Sciatic nerve (tissue), 2 donors: ENCODE measurements at regions not wholly inside any gene's neighbourhood (a gene's known extent, or its start where the extent isn't known, plus 50 kb on each side); places are given as distances from the start of the nearest gene placed in this dataset.

Experiments
- ATAC-seq: fragments of 200-7000 bp; cut with Tn5 transposase; one replicate; pipeline ENCODE4 v1.9.1; 2020; ENCODE audit warnings: mild to moderate bottlenecking, moderate library complexity
- DNase-seq: peaks from one replicate; pipeline ENCODE4 v3.0.0-alpha.2; 2020; ENCODE audit warnings: low spot score
- intact Hi-C: fragments of 100-400 bp; cut with DNase I; formaldehyde crosslinking; loops from one replicate; pipeline ENCODE4 v1.14.2; 2022
- donor health status: DM: no; HTN: no; CAD: no.
- donor health status: DM: no; HTN: no; CAD: no.

- ATAC-seq (no peak), DNase-seq (no peak)
- intact Hi-C loops, result no loop called here
Observed at GRCh38 chr16:8237452-8237851, 352.9 kb downstream of the TMEM114 start.

GRCh38 chr16:8236816-8237215 lies 353.5 kb downstream of the TMEM114 start:
- DNase-seq, result no peak
- intact Hi-C loops, result no loop called here
- no peak for ATAC-seq

GRCh38 chr16:8230497-8230896 lies 359.8 kb downstream of the TMEM114 start:
- no peak for DNase-seq
- ATAC-seq, result no peak
- intact Hi-C loops, result no loop called here

- intact Hi-C loops, result no loop called here
- ATAC-seq (no peak), DNase-seq (no peak)
Observed at GRCh38 chr16:8229011-8229520, 361.2 kb downstream of the TMEM114 start.

GRCh38 chr16:8217201-8217600 lies 373.1 kb downstream of the TMEM114 start:
- ATAC-seq, result no peak
- intact Hi-C loops, result no loop called here
- DNase-seq, result no peak

GRCh38 chr16:8204769-8205168 lies 385.5 kb downstream of the TMEM114 start:
- DNase-seq (no peak), ATAC-seq (no peak)
- intact Hi-C loops, result no loop called here

GRCh38 chr16:8204096-8204495 lies 386.2 kb downstream of the TMEM114 start:
- no peak for ATAC-seq
- DNase-seq, result no peak
- intact Hi-C loops, result no loop called here

- ATAC-seq (no peak), DNase-seq (no peak)
- intact Hi-C loops, result no loop called here
Observed at GRCh38 chr16:8203101-8203500, 387.2 kb downstream of the TMEM114 start.

- ATAC-seq (no peak), DNase-seq (no peak)
- intact Hi-C loops, result no loop called here
Observed at GRCh38 chr16:8200839-8201238, 389.5 kb downstream of the TMEM114 start.

GRCh38 chr16:8199390-8199789 lies 390.9 kb downstream of the TMEM114 start:
- intact Hi-C loops, result no loop called here
- DNase-seq, result no peak
- no peak for ATAC-seq

- intact Hi-C loops, result no loop called here
- ATAC-seq (no peak), DNase-seq (no peak)
Observed at GRCh38 chr16:8194794-8195193, 395.5 kb downstream of the TMEM114 start.

GRCh38 chr16:8188841-8189240 lies 401.5 kb downstream of the TMEM114 start:
- no peak for DNase-seq
- intact Hi-C loops, result no loop called here

GRCh38 chr16:8187782-8188372 lies 402.4 kb downstream of the TMEM114 start:
- intact Hi-C loops, result no loop called here
- no peak for DNase-seq
- no peak for ATAC-seq

More at GRCh38 chr16:8188841-8189240, 401.5 kb downstream of the TMEM114 start:
- ATAC-seq, result no peak

GRCh38 chr16:8184854-8185253 lies 405.5 kb downstream of the TMEM114 start:
- DNase-seq (no peak), ATAC-seq (no peak)
- intact Hi-C loops, result no loop called here

- intact Hi-C loops, result no loop called here
- ATAC-seq (no peak), DNase-seq (no peak)
Observed at GRCh38 chr16:8183176-8184099, 406.9 kb downstream of the TMEM114 start.

GRCh38 chr16:8182761-8183160 lies 407.6 kb downstream of the TMEM114 start:
- ATAC-seq (no peak), DNase-seq (no peak)
- intact Hi-C loops, result no loop called here

GRCh38 chr16:8179615-8180014 lies 410.7 kb downstream of the TMEM114 start:
- DNase-seq (no peak), ATAC-seq (no peak)
- intact Hi-C loops, result no loop called here

- no peak for ATAC-seq
- intact Hi-C loops, result no loop called here
- no peak for DNase-seq
Observed at GRCh38 chr16:8178271-8178670, 412.0 kb downstream of the TMEM114 start.

- intact Hi-C loops, result no loop called here
- DNase-seq (no peak), ATAC-seq (no peak)
Observed at GRCh38 chr16:8175411-8175810, 414.9 kb downstream of the TMEM114 start.

GRCh38 chr16:8173111-8173644 lies 417.1 kb downstream of the TMEM114 start:
- ATAC-seq (peak; percentile 49), DNase-seq (peak; percentile 75)
- intact Hi-C loops, result no loop called here
